ENCODE measurements at regions not wholly inside any gene's neighbourhood (a gene's known extent, or its start where the extent isn't known, plus 50 kb on each side); places are given as distances from the start of the nearest gene placed in this dataset.
"Not testable (repeated sequence)": the region's sequence is repeated elsewhere in the genome, so short reads cannot be mapped to it uniquely, and the experiment has no call there.

GRCh38 chr2:125224188-125224587 is 1199.1 kb downstream of the CNTNAP5 start:
- DNase-seq (ENCODE audit: low read depth in 3 of 3): no peak

GRCh38 chr2:125224830-125225229 is 1199.7 kb downstream of the CNTNAP5 start:
- DNase-seq (ENCODE audit: low read depth in 3 of 3): no peak

- no peak for DNase-seq (ENCODE audit: low read depth in 3 of 3)
These were observed 1202.8 kb downstream of the CNTNAP5 start for GRCh38 chr2:125227843-125228392.

GRCh38 chr2:125240870-125241269 is 1215.8 kb downstream of the CNTNAP5 start:
- DNase-seq (ENCODE audit: low read depth in 3 of 3): no peak

- no peak for DNase-seq (ENCODE audit: low read depth in 3 of 3)
These were observed 1218.0 kb downstream of the CNTNAP5 start for GRCh38 chr2:125243074-125243473.

- no peak for DNase-seq (ENCODE audit: low read depth in 3 of 3)
These were observed 1228.9 kb downstream of the CNTNAP5 start for GRCh38 chr2:125254010-125254409.

GRCh38 chr2:125259451-125259850 is 1234.4 kb downstream of the CNTNAP5 start:
- DNase-seq (ENCODE audit: low read depth in 3 of 3): no peak

- DNase-seq (ENCODE audit: low read depth in 3 of 3): not testable (repeated sequence)
These were observed 1235.4 kb downstream of the CNTNAP5 start for GRCh38 chr2:125260366-125260930.

GRCh38 chr2:125264453-125264852 is 1239.4 kb downstream of the CNTNAP5 start:
- no peak for DNase-seq (ENCODE audit: low read depth in 3 of 3)

- DNase-seq (ENCODE audit: low read depth in 3 of 3): no peak
These were observed 1242.6 kb downstream of the CNTNAP5 start for GRCh38 chr2:125267683-125268082.

GRCh38 chr2:125272651-125273050 is 1247.6 kb downstream of the CNTNAP5 start:
- DNase-seq (ENCODE audit: low read depth in 3 of 3): no peak

- DNase-seq (ENCODE audit: low read depth in 3 of 3): no peak
These were observed 1249.6 kb downstream of the CNTNAP5 start for GRCh38 chr2:125274718-125275117.

GRCh38 chr2:125280265-125280664 is 1255.2 kb downstream of the CNTNAP5 start:
- DNase-seq (ENCODE audit: low read depth in 3 of 3): no peak

GRCh38 chr2:125281242-125281641 is 1256.2 kb downstream of the CNTNAP5 start:
- no peak for DNase-seq (ENCODE audit: low read depth in 3 of 3)

GRCh38 chr2:125296742-125297141 is 1271.7 kb downstream of the CNTNAP5 start:
- no peak for DNase-seq (ENCODE audit: low read depth in 3 of 3)

- DNase-seq (ENCODE audit: low read depth in 3 of 3): no peak
These were observed 1285.7 kb downstream of the CNTNAP5 start for GRCh38 chr2:125310657-125311364.

- DNase-seq (ENCODE audit: low read depth in 3 of 3): no peak
These were observed 1287.3 kb downstream of the CNTNAP5 start for GRCh38 chr2:125312342-125312741.

GRCh38 chr2:125313806-125314205 is 1288.7 kb downstream of the CNTNAP5 start:
- no peak for DNase-seq (ENCODE audit: low read depth in 3 of 3)

GRCh38 chr2:125318740-125319139 is 1293.7 kb downstream of the CNTNAP5 start:
- DNase-seq (ENCODE audit: low read depth in 3 of 3): no peak

GRCh38 chr2:125324273-125324672 is 1299.2 kb downstream of the CNTNAP5 start:
- no peak for DNase-seq (ENCODE audit: low read depth in 3 of 3)

GRCh38 chr2:125330133-125330532 is 1305.0 kb downstream of the CNTNAP5 start:
- DNase-seq (ENCODE audit: low read depth in 3 of 3): no peak

- no peak for DNase-seq (ENCODE audit: low read depth in 3 of 3)
These were observed 1314.6 kb upstream of the GYPC start for GRCh38 chr2:125341353-125341752.

- not testable (repeated sequence) for DNase-seq (ENCODE audit: low read depth in 3 of 3)
These were observed 1302.4 kb upstream of the GYPC start for GRCh38 chr2:125353542-125353941.
